GM19193 (cell line): ENCODE measurements at regions not wholly inside any gene's neighbourhood (a gene's known extent, or its start where the extent isn't known, plus 50 kb on each side); places are given as distances from the start of the nearest gene placed in this dataset.

Source experiments
- POLR2A ChIP-seq: IDR thresholded peaks from 4 replicates; pipeline ENCODE4 v1.6.1; 2011; ENCODE audit not compliant: insufficient read depth, insufficient read length; ENCODE audit errors: extremely low read depth

- no peak for TF ChIP-seq POLR2A
Measured at GRCh38 chr12:69024413-69024812, 91.4 kb upstream of the CPM start.

GRCh38 chr12:69024907-69025306 is 91.9 kb upstream of the CPM start:
- TF ChIP-seq POLR2A: no peak

GRCh38 chr12:69026336-69026735 is 93.4 kb upstream of the CPM start:
- TF ChIP-seq POLR2A: no peak

- no peak for TF ChIP-seq POLR2A
Measured at GRCh38 chr12:69027411-69027881, 94.5 kb upstream of the CPM start.

DNA sequence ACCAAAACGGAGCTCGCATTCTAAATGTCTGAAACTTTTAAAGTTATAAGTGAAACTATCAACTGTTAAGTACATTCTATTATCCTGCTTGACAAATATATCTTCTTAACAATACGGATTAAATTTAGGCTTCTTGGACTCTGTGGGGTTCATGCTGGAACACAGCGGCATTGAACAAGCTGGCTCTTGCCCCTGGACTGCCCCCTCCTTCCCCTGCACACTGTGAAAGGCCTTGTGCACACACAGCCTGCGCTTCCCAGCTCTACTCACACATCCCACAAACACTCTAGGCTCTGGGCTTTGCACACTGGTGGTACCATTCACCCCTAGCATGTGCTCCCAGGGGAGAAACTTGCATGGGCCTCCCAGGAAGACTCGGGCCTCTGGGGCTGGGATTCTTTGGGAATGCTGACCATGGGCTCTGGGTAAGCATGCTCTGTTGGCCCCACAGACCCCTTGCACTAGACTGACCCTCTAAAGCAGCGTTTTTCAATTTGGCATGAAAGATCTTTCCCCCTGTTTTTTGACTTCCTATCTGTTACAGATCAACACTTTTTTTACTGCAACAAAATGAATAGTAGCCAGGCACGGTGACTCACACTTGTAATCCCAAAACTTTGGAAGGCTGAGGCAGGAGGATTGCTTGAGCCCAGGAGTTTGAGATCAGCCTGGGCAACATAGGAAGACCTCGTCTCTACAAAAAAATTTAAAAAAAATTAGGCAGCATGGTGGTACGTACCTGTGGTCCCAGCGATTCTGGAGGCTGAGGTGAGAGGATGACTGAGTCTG is 96.2 kb upstream of the CPM start:
- TF ChIP-seq POLR2A: no peak

DNA sequence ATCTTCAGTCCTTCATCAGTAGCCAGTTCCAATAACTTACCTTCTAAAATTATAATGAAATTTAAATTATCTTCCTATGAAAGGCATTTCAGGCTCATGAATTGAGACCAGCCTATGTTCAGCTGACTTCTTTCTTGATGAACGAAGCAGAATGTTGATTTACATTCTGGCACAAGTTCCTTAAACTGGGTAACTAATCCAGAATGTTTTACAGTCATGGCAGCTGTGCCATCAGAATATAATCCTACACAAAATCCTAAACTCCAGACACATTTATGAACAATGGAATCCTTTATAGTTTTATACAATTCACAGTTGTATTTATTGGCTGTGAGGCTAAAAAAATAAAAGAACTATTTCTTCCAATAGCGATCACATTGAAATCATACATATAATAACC is 97.3 kb upstream of the CPM start:
- TF ChIP-seq POLR2A: no peak

- TF ChIP-seq POLR2A: no peak
Measured at GRCh38 chr12:69036533-69036932, 103.6 kb upstream of the CPM start.

DNA sequence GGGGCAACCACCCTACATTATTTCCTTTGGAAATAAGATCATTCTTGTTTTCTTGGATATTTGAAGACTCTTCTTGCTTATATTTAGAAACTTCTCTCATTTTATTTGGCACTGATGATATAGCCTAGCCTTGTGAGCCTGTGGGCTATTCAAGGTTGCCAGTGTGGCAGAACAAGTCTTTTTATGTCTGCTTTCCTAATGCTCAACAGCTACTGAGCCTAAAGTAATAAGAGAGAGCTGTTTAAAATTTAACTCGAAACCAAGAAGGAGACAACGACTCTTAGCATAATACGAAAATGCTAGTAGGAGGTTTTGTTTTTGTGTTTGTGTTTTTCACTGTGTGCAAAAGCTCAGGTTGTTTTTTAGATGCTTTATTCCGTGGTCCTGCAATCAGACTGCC is 104.0 kb upstream of the CPM start:
- no peak for TF ChIP-seq POLR2A

GRCh38 chr12:69039911-69040310 is 106.9 kb upstream of the CPM start:
- TF ChIP-seq POLR2A: no peak

GRCh38 chr12:69042557-69042956 is 109.6 kb upstream of the CPM start:
- no peak for TF ChIP-seq POLR2A

GRCh38 chr12:69042970-69043369 is 110.0 kb upstream of the CPM start:
- no peak for TF ChIP-seq POLR2A

- no peak for TF ChIP-seq POLR2A
Measured at GRCh38 chr12:69044887-69045286, 111.9 kb upstream of the CPM start.

- TF ChIP-seq POLR2A: no peak
Measured at GRCh38 chr12:69045430-69045829, 112.5 kb upstream of the CPM start.

GRCh38 chr12:69046363-69046762 is 113.4 kb upstream of the CPM start:
- TF ChIP-seq POLR2A: no peak

- no peak for TF ChIP-seq POLR2A
Measured at GRCh38 chr12:69046920-69047319, 113.9 kb upstream of the CPM start.

- TF ChIP-seq POLR2A: no peak
Measured at GRCh38 chr12:69047990-69048389, 115.0 kb upstream of the CPM start.
